T-helper 17 cell (primary cell): ENCODE measurements at regions not wholly inside any gene's neighbourhood (a gene's known extent, or its start where the extent isn't known, plus 50 kb on each side); places are given as distances from the start of the nearest gene placed in this dataset.

Experiments used
- ATAC-seq: fragments of 150-1000 bp; cut with Tn5 transposase; 2 replicates; pipeline ENCODE4 v1.10.0; 2021; ENCODE audit warnings: mild to moderate bottlenecking, moderate library complexity
- DNase-seq, 3 donors: peaks; one replicate each; pipeline versions ENCODE4 v3.0.0 to v3.0.0-alpha.2; 2020 to 2021
- H3K9me3 ChIP-seq: one replicate; pipeline ENCODE4 v1.7.0; 2013; ENCODE audit warnings: low read length, mild to moderate bottlenecking; ENCODE audit not compliant: control insufficient read depth, poor library complexity, severe bottlenecking
- H3K27ac Mint-ChIP-seq: one replicate; pipeline ENCODE4 v1.8.0; 2022; ENCODE audit warnings: mild to moderate bottlenecking, moderate library complexity, mixed read lengths
- H3K27me3 Mint-ChIP-seq: one replicate; pipeline ENCODE4 v1.8.0; 2022; ENCODE audit warnings: mixed read lengths
- H3K36me3 Mint-ChIP-seq: one replicate; pipeline ENCODE4 v1.8.0; 2022; ENCODE audit warnings: low read depth, mixed read lengths
- H3K4me1 Mint-ChIP-seq: one replicate; pipeline ENCODE4 v1.8.0; 2022; ENCODE audit warnings: mild to moderate bottlenecking, mixed read lengths
- H3K4me3 Mint-ChIP-seq: one replicate; pipeline ENCODE4 v1.8.0; 2022; ENCODE audit warnings: mild to moderate bottlenecking, moderate library complexity, mixed read lengths

- no peak for ATAC-seq
- H3K36me3 Mint-ChIP-seq: no peaks in the 10 kb centered on the region
- no peaks in the 10 kb centered on the region for H3K27me3 Mint-ChIP-seq
- H3K9me3 ChIP-seq: no peaks in the 10 kb centered on the region
- peaks cover 9% of the 10 kb centered on the region for H3K4me1 Mint-ChIP-seq
- no peak overlapping the region for H3K27ac Mint-ChIP-seq
- DNase-seq: no peak
- H3K4me3 Mint-ChIP-seq: no peak overlapping the region
Measured at GRCh38 chr7:121446526-121446925, 50.4 kb upstream of the FAM3C start.
